Kidney (tissue), 13 donors: ENCODE measurements at regions not wholly inside any gene's neighbourhood (a gene's known extent, or its start where the extent isn't known, plus 50 kb on each side); places are given as distances from the start of the nearest gene placed in this dataset.

Source experiments
- DNase-seq, 5 donors: peaks; one replicate each; pipeline ENCODE4 v3.0.0-alpha.2; 2013 to 2020
- FAIRE-seq: peaks from 2 replicates; lab custom pipeline; 2012; peaks lifted over from hg19 to GRCh38; lab: Jason Lieb, UNC
- H3K27ac ChIP-seq, 2 donors: one replicate each; pipeline ENCODE4 v1.7.0; 2013; ENCODE audit warnings: low read depth in 2 of 2, low read length in 2 of 2, inconsistent platforms in 1 of 2
- H3K27me3 ChIP-seq: one replicate; pipeline ENCODE4 v1.7.1; 2013; ENCODE audit warnings: low read length, inconsistent platforms; ENCODE audit not compliant: control insufficient read depth, insufficient read depth
- H3K36me3 ChIP-seq, 3 donors: one replicate each; pipeline versions ENCODE4 v1.7.0 to v1.7.1; 2013; ENCODE audit warnings: low read length in 3 of 3, control low read depth in 1 of 3, inconsistent platforms in 1 of 3; ENCODE audit not compliant: insufficient read depth in 3 of 3, control insufficient read depth in 2 of 3
- H3K4me1 ChIP-seq, 3 donors: one replicate each; pipeline versions ENCODE4 v1.7.0 to v1.7.1; 2013; ENCODE audit warnings: low read length in 3 of 3, inconsistent platforms in 1 of 3, low read depth in 1 of 3; ENCODE audit not compliant: control insufficient read depth in 2 of 3, insufficient read depth in 2 of 3
- H3K4me3 ChIP-seq, 3 donors: one replicate each; pipeline versions ENCODE4 v1.7.0 to v1.8.1; 2013; ENCODE audit warnings: low read length in 3 of 3, control low read depth in 1 of 3, inconsistent platforms in 1 of 3
- H3K9ac ChIP-seq, 3 donors: one replicate each; pipeline versions ENCODE4 v1.7.0 to v1.7.1; 2013; ENCODE audit warnings: low read length in 3 of 3, control low read depth in 1 of 3, inconsistent platforms in 1 of 3
- H3K9me3 ChIP-seq, 3 donors: one replicate each; pipeline versions ENCODE4 v1.7.0 to v1.7.1; 2013; ENCODE audit warnings: low read length in 3 of 3, control low read depth in 1 of 3, inconsistent platforms in 1 of 3; ENCODE audit not compliant: control insufficient read depth in 2 of 3, insufficient read depth in 1 of 3
- intact Hi-C: fragments of 100-400 bp; cut with DNase I; formaldehyde crosslinking; loops from one replicate; pipeline ENCODE4 v1.11.1; 2022
- TF ChIP-seq, protein P1 (sequence below): IDR thresholded peaks from 3 replicates; pipeline ENCODE4 v1.5.1; 2012; ENCODE audit warnings: mild to moderate bottlenecking, moderate library complexity, borderline replicate concordance; ENCODE audit not compliant: insufficient read depth; ENCODE audit errors: extremely low read depth
- donor health status: control.
- donor health status: control.
- donor health status: control.
- donor health status: control.
- donor health status: control.
- donor health status: DM: yes; HTN: yes; CAD: no.
- donor health status: Normal renal cell carcinoma (clear cell type).

DNA sequence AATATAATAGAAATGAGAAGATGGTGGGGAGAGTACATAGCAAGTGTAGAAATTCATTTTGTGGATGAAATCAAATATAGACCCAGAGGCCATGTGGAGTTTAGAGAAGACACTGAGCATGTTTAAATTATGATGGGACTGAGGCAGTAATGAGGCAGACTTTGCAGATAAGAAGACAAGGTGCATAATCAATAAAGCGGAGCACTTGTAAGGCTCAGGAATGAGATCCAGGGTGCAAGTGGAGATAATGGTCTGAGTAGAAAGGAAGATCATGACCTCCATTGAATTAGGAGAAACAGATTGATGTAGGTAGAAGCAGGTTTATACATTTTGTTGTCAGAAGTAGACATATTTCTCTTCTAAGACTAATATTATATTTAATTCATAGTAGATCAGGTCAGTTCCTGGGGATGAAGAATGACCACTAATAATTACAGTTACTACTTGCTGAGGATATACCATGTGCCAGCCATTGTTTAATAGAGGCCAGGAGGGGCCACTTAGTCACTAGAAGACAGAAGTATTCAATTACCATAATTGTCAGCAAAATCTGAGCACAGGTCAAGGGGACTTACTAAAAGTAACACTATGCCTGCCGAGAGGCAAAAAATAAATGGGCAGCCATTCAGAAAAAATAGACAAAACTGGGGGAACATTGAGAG is 479.8 kb downstream of the DNAH5 start:
- Histone ChIP-seq H3K9me3 (no peaks in the 10 kb centered on the region), H3K9ac (no peak overlapping the region), H3K27me3 (no peaks in the 10 kb centered on the region), H3K4me3 (no peak overlapping the region), H3K36me3 (no peaks in the 10 kb centered on the region), H3K4me1 (no peaks in the 10 kb centered on the region), H3K27ac (no peak overlapping the region)
- TF ChIP-seq, protein P1, sequence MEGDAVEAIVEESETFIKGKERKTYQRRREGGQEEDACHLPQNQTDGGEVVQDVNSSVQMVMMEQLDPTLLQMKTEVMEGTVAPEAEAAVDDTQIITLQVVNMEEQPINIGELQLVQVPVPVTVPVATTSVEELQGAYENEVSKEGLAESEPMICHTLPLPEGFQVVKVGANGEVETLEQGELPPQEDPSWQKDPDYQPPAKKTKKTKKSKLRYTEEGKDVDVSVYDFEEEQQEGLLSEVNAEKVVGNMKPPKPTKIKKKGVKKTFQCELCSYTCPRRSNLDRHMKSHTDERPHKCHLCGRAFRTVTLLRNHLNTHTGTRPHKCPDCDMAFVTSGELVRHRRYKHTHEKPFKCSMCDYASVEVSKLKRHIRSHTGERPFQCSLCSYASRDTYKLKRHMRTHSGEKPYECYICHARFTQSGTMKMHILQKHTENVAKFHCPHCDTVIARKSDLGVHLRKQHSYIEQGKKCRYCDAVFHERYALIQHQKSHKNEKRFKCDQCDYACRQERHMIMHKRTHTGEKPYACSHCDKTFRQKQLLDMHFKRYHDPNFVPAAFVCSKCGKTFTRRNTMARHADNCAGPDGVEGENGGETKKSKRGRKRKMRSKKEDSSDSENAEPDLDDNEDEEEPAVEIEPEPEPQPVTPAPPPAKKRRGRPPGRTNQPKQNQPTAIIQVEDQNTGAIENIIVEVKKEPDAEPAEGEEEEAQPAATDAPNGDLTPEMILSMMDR = no peak
- no peak for DNase-seq
- FAIRE-seq = no peak
- intact Hi-C loops = no loop called here

GRCh38 chr5:13460587-13460986 is 483.9 kb downstream of the DNAH5 start:
- intact Hi-C loops = no loop called here
- FAIRE-seq = no peak
- Histone ChIP-seq H3K27ac (no peak overlapping the region), H3K4me3 (no peak overlapping the region), H3K9me3 (no peaks in the 10 kb centered on the region), H3K9ac (no peak overlapping the region), H3K4me1 (no peaks in the 10 kb centered on the region), H3K36me3 (no peaks in the 10 kb centered on the region), H3K27me3 (no peaks in the 10 kb centered on the region)
- TF ChIP-seq, protein P1 = no peak
- DNase-seq = no peak

DNA sequence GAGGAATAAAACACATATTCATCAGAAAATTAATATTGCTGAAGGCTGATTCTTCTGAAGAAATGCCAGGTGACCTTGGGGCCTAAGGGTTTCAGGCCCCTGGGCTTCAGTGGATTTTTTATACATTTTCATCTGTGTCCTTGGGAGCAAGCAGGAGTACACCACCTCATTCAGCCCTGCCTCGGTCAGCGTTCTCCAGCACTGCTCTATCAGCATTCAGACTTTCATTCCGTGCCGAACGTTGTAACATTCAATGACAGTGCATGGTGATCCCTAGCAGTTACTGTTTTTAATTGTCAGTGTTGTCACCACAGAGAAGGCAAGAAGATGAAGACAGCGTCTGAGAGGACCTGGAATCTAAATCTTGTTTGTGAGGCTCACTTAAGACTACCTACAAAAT is 490.4 kb downstream of the DNAH5 start:
- no peak overlapping the region for H3K27ac ChIP-seq
- H3K36me3 ChIP-seq = no peaks in the 10 kb centered on the region
- intact Hi-C loops = no loop called here
- FAIRE-seq = no peak
- H3K27me3 ChIP-seq = no peaks in the 10 kb centered on the region
- no peak overlapping the region for H3K4me3 ChIP-seq
- no peaks in the 10 kb centered on the region for H3K9me3 ChIP-seq
- no peak overlapping the region for H3K9ac ChIP-seq
- TF ChIP-seq, protein P1 = no peak
- H3K4me1 ChIP-seq = no peaks in the 10 kb centered on the region
- no peak for DNase-seq

GRCh38 chr5:13448843-13449242 is 495.6 kb downstream of the DNAH5 start:
- DNase-seq = no peak
- intact Hi-C loops = no loop called here
- no peaks in the 10 kb centered on the region for H3K36me3 ChIP-seq
- no peaks in the 10 kb centered on the region for H3K9me3 ChIP-seq
- no peak for FAIRE-seq
- H3K9ac ChIP-seq = no peak overlapping the region
- no peaks in the 10 kb centered on the region for H3K27me3 ChIP-seq
- TF ChIP-seq, protein P1 = no peak
- no peak overlapping the region for H3K4me3 ChIP-seq
- H3K27ac ChIP-seq = no peak overlapping the region
- H3K4me1 ChIP-seq = no peaks in the 10 kb centered on the region
